ENCODE measurements at regions not wholly inside any gene's neighbourhood (a gene's known extent, or its start where the extent isn't known, plus 50 kb on each side); places are given as distances from the start of the nearest gene placed in this dataset.
A peak's percentile ranks its signal among the peaks of the same experiment; 100 is the strongest.

DNA sequence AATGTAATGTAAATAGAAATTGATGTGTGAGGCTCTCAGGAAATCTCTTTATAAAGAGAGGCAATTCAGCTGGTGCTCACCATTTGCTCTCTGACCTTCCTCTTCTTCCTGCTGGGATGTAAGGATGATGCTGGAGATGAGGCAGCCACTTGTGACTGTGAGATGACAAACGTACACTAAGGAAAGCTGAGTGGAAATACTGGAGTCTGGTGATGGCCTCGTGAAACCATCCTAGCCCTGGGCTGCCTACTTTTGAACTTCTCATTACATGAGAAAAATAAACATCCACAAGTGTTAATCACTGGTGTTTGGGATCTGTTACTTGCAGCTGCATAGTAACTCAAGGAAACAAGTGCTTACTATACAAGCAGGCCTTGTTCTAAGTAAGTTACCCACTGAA is 114.9 kb upstream of the NHSL1 start:
- H2BK120ac ChIP-seq (ENCODE audit: insufficient read depth, low read length, poor library complexity) = no peak overlapping the region
- H2BK5ac ChIP-seq (ENCODE audit: low read depth, low read length, poor library complexity) = no peak overlapping the region
- H3K23ac ChIP-seq (ENCODE audit: low read length) = no peak overlapping the region
- no peak overlapping the region for H2AK5ac ChIP-seq (ENCODE audit: low read length)
- no peak overlapping the region for H2AFZ ChIP-seq (ENCODE audit: insufficient read depth, low read length, poor library complexity)
- no peak overlapping the region for H3K14ac ChIP-seq (ENCODE audit: low read length)
- H2BK12ac ChIP-seq (ENCODE audit: low read length) = no peak overlapping the region
- H3K4me1 ChIP-seq (ENCODE audit: control insufficient read depth in 1 of 2, insufficient read depth in 2 of 2, low read length in 2 of 2) = peaks cover 0 to 5% of the 10 kb centered on the region in 2 experiments
- H4K12ac ChIP-seq (ENCODE audit: low read depth, low read length) = no peak overlapping the region
- H3K27me3 ChIP-seq (ENCODE audit: insufficient read depth, low read length) = no peaks in the 10 kb centered on the region
- no peak overlapping the region for H3K9ac ChIP-seq (ENCODE audit: low read length)
- WGBS (ENCODE audit: extremely low coverage, insufficient coverage, insufficient read length) = no CpG with 5 or more reads among the region's 2 CpGs
- peaks cover 0 to 2% of the 10 kb centered on the region in 2 experiments for H3K36me3 ChIP-seq (ENCODE audit: control insufficient read depth in 1 of 2, insufficient read depth in 2 of 2, low read length in 2 of 2)
- no peak overlapping the region for H3K4me3 ChIP-seq (ENCODE audit: low read depth, low read length)
- no peaks in the 10 kb centered on the region for H3K79me2 ChIP-seq (ENCODE audit: control insufficient read depth, insufficient read depth, low read length, poor library complexity)
- DNase-seq = no peak
- no peak overlapping the region for H3K4ac ChIP-seq (ENCODE audit: low read depth, low read length)
- no peak overlapping the region for H3K4me2 ChIP-seq (ENCODE audit: low read length)
- no peaks in the 10 kb centered on the region for H3K9me3 ChIP-seq (ENCODE audit: insufficient read depth, low read depth, low read length)
- no peak overlapping the region for H4K91ac ChIP-seq (ENCODE audit: low read depth, low read length)
- no peak overlapping the region for H3K18ac ChIP-seq (ENCODE audit: low read length)
- H4K8ac ChIP-seq (ENCODE audit: low read depth, low read length) = no peak overlapping the region
- no peaks in the 10 kb centered on the region for H3K79me1 ChIP-seq (ENCODE audit: low read length)
- no peak overlapping the region for H3K27ac ChIP-seq (ENCODE audit: low read depth, low read length)

DNA sequence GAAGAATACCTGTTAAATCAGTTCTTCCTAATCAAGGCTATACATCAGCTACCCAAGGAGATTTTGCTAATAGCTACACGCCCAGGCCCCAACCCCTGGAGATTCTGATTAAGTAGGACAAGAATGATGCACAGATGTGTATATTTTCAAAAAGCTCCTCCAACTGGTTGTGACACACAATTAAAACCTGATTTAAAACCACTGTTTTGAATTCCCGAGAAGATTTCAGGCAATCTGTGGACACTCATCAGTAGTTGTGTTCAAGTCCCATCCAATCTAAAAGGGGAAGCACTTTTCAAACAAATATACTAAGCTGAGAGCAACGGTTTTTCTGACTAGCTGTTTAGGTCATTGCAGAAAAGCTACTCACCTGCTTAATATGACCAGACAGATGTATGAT is 118.9 kb upstream of the NHSL1 start:
- H3K4me2 ChIP-seq (ENCODE audit: low read length) = no peak overlapping the region
- no peaks in the 10 kb centered on the region for H3K79me1 ChIP-seq (ENCODE audit: low read length)
- H2BK120ac ChIP-seq (ENCODE audit: insufficient read depth, low read length, poor library complexity) = no peak overlapping the region
- no CpG with 5 or more reads among the region's 3 CpGs for WGBS (ENCODE audit: extremely low coverage, insufficient coverage, insufficient read length)
- H3K9me3 ChIP-seq (ENCODE audit: insufficient read depth, low read depth, low read length) = no peaks in the 10 kb centered on the region
- H4K91ac ChIP-seq (ENCODE audit: low read depth, low read length) = no peak overlapping the region
- no peak overlapping the region for H3K23ac ChIP-seq (ENCODE audit: low read length)
- no peak overlapping the region for H3K4ac ChIP-seq (ENCODE audit: low read depth, low read length)
- H3K36me3 ChIP-seq (ENCODE audit: control insufficient read depth in 1 of 2, insufficient read depth in 2 of 2, low read length in 2 of 2) = peaks cover 0 to 2% of the 10 kb centered on the region in 2 experiments
- DNase-seq = no peak
- H3K4me1 ChIP-seq (ENCODE audit: control insufficient read depth in 1 of 2, insufficient read depth in 2 of 2, low read length in 2 of 2) = peaks cover 0 to 1% of the 10 kb centered on the region in 2 experiments
- H3K9ac ChIP-seq (ENCODE audit: low read length) = no peak overlapping the region
- no peak overlapping the region for H3K27ac ChIP-seq (ENCODE audit: low read depth, low read length)
- no peak overlapping the region for H3K18ac ChIP-seq (ENCODE audit: low read length)
- H2BK5ac ChIP-seq (ENCODE audit: low read depth, low read length, poor library complexity) = no peak overlapping the region
- H3K14ac ChIP-seq (ENCODE audit: low read length) = no peak overlapping the region
- H4K12ac ChIP-seq (ENCODE audit: low read depth, low read length) = no peak overlapping the region
- no peak overlapping the region for H2AK5ac ChIP-seq (ENCODE audit: low read length)
- no peak overlapping the region for H4K8ac ChIP-seq (ENCODE audit: low read depth, low read length)
- H2BK12ac ChIP-seq (ENCODE audit: low read length) = no peak overlapping the region
- no peak overlapping the region for H2AFZ ChIP-seq (ENCODE audit: insufficient read depth, low read length, poor library complexity)
- no peak overlapping the region for H3K4me3 ChIP-seq (ENCODE audit: low read depth, low read length)
- no peaks in the 10 kb centered on the region for H3K79me2 ChIP-seq (ENCODE audit: control insufficient read depth, insufficient read depth, low read length, poor library complexity)
- no peaks in the 10 kb centered on the region for H3K27me3 ChIP-seq (ENCODE audit: insufficient read depth, low read length)

DNA sequence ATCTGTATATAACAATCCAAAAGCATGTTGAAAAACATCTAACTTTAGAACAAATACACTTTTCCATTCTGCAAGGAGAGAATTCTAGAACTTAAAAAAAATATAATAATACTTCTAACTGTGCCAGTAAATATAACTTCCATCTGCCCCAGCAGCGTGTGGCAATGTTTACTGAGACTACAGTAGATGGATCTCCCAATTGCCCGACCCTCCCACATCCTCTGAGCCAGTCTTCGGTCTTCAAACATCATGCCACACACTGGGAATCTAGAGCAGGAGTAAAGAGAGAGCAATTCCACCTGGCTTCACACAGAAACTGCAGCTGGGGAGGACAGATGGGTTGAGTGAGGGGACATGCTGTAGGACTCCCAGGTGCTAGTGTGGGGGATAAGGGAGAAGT is 121.3 kb upstream of the NHSL1 start:
- no CpG with 5 or more reads among the region's 3 CpGs for WGBS (ENCODE audit: extremely low coverage, insufficient coverage, insufficient read length)
- H3K4me2 ChIP-seq (ENCODE audit: low read length) = no peak overlapping the region
- no peak overlapping the region for H2AFZ ChIP-seq (ENCODE audit: insufficient read depth, low read length, poor library complexity)
- H3K27ac ChIP-seq (ENCODE audit: low read depth, low read length) = no peak overlapping the region
- H3K4ac ChIP-seq (ENCODE audit: low read depth, low read length) = peak overlapping the region; percentile 64
- peak overlapping the region; percentile 58 for H3K18ac ChIP-seq (ENCODE audit: low read length)
- H3K79me1 ChIP-seq (ENCODE audit: low read length) = no peaks in the 10 kb centered on the region
- H2BK120ac ChIP-seq (ENCODE audit: insufficient read depth, low read length, poor library complexity) = no peak overlapping the region
- H3K27me3 ChIP-seq (ENCODE audit: insufficient read depth, low read length) = no peaks in the 10 kb centered on the region
- no peak for DNase-seq
- H4K8ac ChIP-seq (ENCODE audit: low read depth, low read length) = no peak overlapping the region
- no peaks in the 10 kb centered on the region for H3K79me2 ChIP-seq (ENCODE audit: control insufficient read depth, insufficient read depth, low read length, poor library complexity)
- H3K9ac ChIP-seq (ENCODE audit: low read length) = no peak overlapping the region
- no peak overlapping the region for H4K91ac ChIP-seq (ENCODE audit: low read depth, low read length)
- H3K36me3 ChIP-seq (ENCODE audit: control insufficient read depth in 1 of 2, insufficient read depth in 2 of 2, low read length in 2 of 2) = peaks cover 0 to 2% of the 10 kb centered on the region in 2 experiments
- H3K4me3 ChIP-seq (ENCODE audit: low read depth, low read length) = no peak overlapping the region
- no peaks in the 10 kb centered on the region for H3K9me3 ChIP-seq (ENCODE audit: insufficient read depth, low read depth, low read length)
- H2BK12ac ChIP-seq (ENCODE audit: low read length) = no peak overlapping the region
- peaks cover 0 to 1% of the 10 kb centered on the region in 2 experiments for H3K4me1 ChIP-seq (ENCODE audit: control insufficient read depth in 1 of 2, insufficient read depth in 2 of 2, low read length in 2 of 2)
- no peak overlapping the region for H3K14ac ChIP-seq (ENCODE audit: low read length)
- H3K23ac ChIP-seq (ENCODE audit: low read length) = no peak overlapping the region
- no peak overlapping the region for H4K12ac ChIP-seq (ENCODE audit: low read depth, low read length)
- no peak overlapping the region for H2BK5ac ChIP-seq (ENCODE audit: low read depth, low read length, poor library complexity)
- no peak overlapping the region for H2AK5ac ChIP-seq (ENCODE audit: low read length)

DNA sequence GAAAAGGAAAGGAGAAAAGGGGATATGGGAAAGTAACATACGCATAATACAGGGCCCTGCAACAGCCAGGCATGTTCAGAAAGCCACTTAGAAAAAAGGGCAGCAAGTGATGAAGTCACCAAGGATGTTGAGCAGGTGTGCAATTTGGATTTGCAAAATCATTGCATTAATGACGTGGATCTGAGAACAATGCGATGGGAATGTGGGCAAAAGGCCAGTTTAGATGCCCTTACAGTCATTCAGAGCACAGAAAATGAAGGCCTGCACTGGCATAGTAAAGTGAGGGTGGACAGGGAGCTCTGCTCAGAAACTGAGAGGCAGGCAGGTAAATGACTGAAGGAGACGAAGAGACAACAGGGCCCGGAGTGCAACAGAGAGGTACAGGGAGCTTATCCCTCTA is 123.7 kb upstream of the NHSL1 start:
- Histone ChIP-seq H3K27me3 (ENCODE audit: insufficient read depth, low read length) (no peaks in the 10 kb centered on the region), H4K8ac (ENCODE audit: low read depth, low read length) (no peak overlapping the region), H4K91ac (ENCODE audit: low read depth, low read length) (no peak overlapping the region), H3K23ac (ENCODE audit: low read length) (no peak overlapping the region), H3K18ac (ENCODE audit: low read length) (no peak overlapping the region), H3K9me3 (ENCODE audit: insufficient read depth, low read depth, low read length) (no peaks in the 10 kb centered on the region), H2BK120ac (ENCODE audit: insufficient read depth, low read length, poor library complexity) (no peak overlapping the region), H3K4ac (ENCODE audit: low read depth, low read length) (no peak overlapping the region), H2AK5ac (ENCODE audit: low read length) (no peak overlapping the region), H3K79me1 (ENCODE audit: low read length) (no peaks in the 10 kb centered on the region), H3K14ac (ENCODE audit: low read length) (no peak overlapping the region), H2BK5ac (ENCODE audit: low read depth, low read length, poor library complexity) (no peak overlapping the region), H3K4me2 (ENCODE audit: low read length) (no peak overlapping the region), H3K4me1 (ENCODE audit: control insufficient read depth in 1 of 2, insufficient read depth in 2 of 2, low read length in 2 of 2) (no peaks in the 10 kb centered on the region), H3K79me2 (ENCODE audit: control insufficient read depth, insufficient read depth, low read length, poor library complexity) (no peaks in the 10 kb centered on the region), H2BK12ac (ENCODE audit: low read length) (no peak overlapping the region), H2AFZ (ENCODE audit: insufficient read depth, low read length, poor library complexity) (no peak overlapping the region), H3K27ac (ENCODE audit: low read depth, low read length) (no peak overlapping the region), H4K12ac (ENCODE audit: low read depth, low read length) (no peak overlapping the region), H3K9ac (ENCODE audit: low read length) (no peak overlapping the region), H3K4me3 (ENCODE audit: low read depth, low read length) (no peak overlapping the region), H3K36me3 (ENCODE audit: control insufficient read depth in 1 of 2, insufficient read depth in 2 of 2, low read length in 2 of 2) (no peaks in the 10 kb centered on the region)
- WGBS (ENCODE audit: extremely low coverage, insufficient coverage, insufficient read length) = no CpG with 5 or more reads among the region's 5 CpGs
- DNase-seq = peak in 1 of 2 donors; percentile 49
